Right lobe of liver (tissue), 4 donors: ENCODE measurements at regions not wholly inside any gene's neighbourhood (a gene's known extent, or its start where the extent isn't known, plus 50 kb on each side); places are given as distances from the start of the nearest gene placed in this dataset.

ENCODE experiments used
- CTCF ChIP-seq, 4 donors: fragments of 200-600 bp in 3 of 4; fragments of 450-650 bp in 1 of 4; IDR thresholded peaks; one replicate each; pipeline versions ENCODE4 v1.5.1 to v1.8.0; 2016 to 2022; ENCODE audit warnings: antibody characterized with exemption in 4 of 4, mild to moderate bottlenecking in 2 of 4
- POLR2A ChIP-seq: fragments of 450-650 bp; IDR thresholded peaks from one replicate; pipeline ENCODE4 v1.6.1; 2017; ENCODE audit warnings: antibody characterized with exemption, mild to moderate bottlenecking
- donor health status: DM: no; HTN: no; CAD: no.
- donor health status: DM: no; HTN: no; CAD: no.
- donor health status: DM: no; HTN: yes; CAD: no.

DNA sequence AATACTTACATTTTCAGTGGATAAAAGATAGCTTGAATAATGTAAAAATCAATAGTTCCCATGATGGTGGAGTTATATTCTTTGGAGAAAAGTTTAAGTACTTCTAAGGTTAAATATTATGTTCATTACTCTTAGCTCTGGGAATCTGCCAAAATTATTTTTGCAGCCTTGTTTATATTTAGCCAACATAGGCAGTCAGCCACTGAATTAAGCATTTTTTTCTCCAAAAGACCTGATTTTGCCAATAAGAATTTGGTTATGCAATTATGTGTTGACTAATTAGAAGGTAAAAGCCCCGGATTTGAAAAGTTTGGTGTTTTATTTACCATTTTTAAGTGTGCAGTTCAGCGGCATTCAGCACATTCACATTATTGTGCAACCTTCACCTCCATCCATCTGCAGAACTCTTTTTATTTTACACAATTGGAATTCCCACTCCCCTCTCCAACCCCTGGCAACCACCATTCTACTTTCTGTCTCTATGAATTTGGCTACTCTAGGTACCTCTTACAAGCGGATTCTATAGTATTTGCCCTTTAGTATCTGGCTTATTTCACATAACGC lies 90.1 kb upstream of the C1QTNF9B start:
- TF ChIP-seq CTCF (IDR thresholded peaks at IDR 0.05) (no peak), POLR2A (no peak)
